NCI-H345 treated with DMSO at 0.1 percent for 48 hours (cell line): ENCODE measurements at regions not wholly inside any gene's neighbourhood (a gene's known extent, or its start where the extent isn't known, plus 50 kb on each side); places are given as distances from the start of the nearest gene placed in this dataset.
"Not testable (repeated sequence)": the region's sequence is repeated elsewhere in the genome, so short reads cannot be mapped to it uniquely, and the experiment has no call there.

Source experiments
- DNase-seq: peaks from one replicate; lab custom pipeline; 2025; ENCODE audit not compliant: unreplicated experiment; lab: John Stamatoyannopoulos, UW

DNA sequence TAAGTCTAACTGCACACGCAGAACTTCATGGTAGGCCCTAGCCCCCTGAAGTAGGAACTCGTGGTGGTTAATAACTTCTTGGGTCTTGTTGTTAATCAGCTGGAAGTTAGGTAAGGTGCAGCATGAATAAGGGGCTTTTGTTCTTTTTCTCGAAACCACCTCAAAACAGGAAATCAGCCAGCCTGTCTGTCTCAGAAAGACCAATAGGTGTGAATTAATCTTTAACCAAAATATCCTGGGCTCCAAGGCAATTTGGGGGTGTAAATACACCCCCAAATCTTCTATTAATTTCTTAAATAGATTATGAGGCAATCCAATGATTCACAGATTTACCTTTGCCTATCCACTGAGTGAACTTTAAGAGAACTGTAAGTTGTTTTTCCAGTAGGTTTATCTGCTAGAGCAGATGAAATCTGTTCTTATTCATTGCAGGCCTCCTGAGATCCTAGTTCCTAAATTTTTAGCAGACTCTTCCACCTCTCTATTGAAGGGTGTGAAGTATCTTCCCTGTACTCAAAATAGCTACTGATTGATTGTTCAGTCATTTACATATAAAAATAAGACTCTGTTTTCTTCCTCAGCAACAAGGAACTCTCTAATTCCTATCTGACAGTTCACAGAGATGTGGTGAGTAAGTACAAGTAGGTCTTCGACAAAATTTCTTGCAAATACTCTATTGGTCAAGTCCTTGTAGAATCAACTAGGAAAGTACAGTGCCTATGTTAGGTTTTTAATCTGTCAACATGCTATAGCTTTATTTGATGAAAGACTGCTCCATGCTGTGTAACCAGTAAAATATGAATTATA lies 427.1 kb upstream of the NOX3 start:
- DNase-seq = no peak

- no peak for DNase-seq
Observed at GRCh38 chr6:155881826-155882526, 426.3 kb upstream of the NOX3 start.

DNA sequence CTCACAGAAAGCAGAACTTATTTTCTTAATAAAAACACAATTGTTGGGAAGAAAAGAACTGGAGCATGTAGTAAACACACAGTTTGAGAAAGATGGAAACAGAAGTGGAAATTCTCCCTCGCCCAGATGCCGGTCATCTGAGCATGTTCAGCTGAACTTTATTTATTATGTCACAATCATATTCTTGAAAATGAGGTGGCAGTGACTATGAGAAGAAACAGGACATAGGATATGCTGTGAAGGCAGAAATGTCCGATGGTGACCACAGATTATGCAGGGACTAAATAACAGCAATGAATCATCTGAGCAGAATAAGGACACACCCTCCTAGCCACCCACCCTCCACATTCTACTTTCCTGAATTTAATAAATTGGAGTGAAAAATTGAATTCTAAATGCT lies 425.3 kb upstream of the NOX3 start:
- DNase-seq = no peak

DNA sequence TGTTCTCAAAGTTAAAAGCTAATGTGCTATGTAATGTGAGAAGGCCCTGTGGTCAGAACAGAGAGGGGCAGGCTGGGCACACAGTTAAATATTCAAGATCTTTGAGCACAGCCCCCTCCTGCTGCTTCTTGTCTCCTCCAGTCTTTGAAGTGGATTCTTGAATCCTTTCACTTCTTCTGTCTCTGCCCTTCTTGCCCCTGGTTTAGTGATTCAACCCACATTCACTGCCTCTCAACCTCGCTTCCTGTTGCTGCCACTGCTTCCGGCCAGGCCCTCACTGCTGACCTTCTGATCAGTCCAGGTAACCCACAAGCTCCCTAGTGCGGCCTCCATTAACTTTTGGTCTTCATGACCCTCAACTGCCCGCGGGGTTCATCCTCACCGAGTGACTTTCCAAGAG lies 417.3 kb upstream of the NOX3 start:
- no peak for DNase-seq

DNA sequence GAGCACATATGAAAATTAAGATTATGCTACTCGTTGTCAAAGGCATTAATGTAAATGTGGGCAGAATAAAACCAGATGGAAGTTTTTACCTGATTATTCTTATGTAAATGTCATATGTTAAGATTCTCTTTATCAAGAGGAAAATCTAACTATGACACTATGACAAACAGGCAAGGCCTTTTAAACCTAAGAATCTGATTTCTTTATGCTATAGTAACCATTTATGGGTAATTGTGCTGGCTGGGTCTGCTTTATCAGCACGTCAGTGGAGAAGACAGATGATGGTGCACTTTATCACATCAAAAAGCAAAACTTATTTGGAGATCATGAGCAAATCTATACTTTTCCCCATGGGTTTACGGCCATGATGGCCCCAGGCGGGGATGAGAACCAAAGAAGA lies 412.0 kb upstream of the NOX3 start:
- DNase-seq = no peak

- DNase-seq = not testable (repeated sequence)
Observed at GRCh38 chr6:155866676-155867390, 411.2 kb upstream of the NOX3 start.

DNA sequence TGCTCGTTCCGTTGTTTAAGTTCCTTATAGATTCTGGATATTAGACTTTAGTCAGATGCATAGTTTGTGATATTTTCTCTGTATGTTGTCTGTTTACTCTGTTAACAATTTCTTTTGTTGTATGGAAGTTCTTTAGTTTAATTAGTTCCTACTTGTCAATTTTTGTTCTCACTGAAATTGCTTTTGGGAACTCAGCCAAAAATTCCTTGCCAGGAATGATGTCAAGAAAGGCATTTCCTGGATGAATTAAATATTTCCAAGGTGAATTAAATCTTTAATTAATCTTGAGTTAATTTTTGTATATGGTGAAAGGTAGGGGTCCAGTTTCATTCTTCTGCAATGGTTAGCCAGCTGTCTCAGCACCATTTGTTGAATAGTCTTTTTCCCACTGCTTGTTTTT lies 406.2 kb upstream of the NOX3 start:
- DNase-seq = no peak

GRCh38 chr6:155858906-155859305 lies 403.3 kb upstream of the NOX3 start:
- DNase-seq = not testable (repeated sequence)

GRCh38 chr6:155854787-155855186 lies 399.1 kb upstream of the NOX3 start:
- DNase-seq = no peak

DNA sequence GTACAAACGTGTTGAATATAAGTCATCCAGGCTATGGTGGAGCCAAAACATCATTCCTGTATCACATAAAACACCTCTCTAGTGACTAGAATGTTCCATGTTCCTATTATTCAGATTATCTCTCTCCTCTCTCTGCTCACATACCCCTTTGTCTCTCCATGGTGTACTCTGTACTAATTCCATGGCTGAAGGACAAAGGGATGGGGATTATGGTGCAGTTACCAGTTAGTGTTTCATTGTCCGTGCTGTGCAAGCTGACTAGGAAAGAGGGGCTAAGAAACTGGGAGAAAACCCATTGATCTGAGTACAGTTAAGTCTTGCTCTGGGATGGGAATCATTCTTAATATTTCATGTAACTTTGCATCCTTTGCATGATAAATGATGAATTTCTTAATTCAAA lies 397.4 kb upstream of the NOX3 start:
- no peak for DNase-seq

DNA sequence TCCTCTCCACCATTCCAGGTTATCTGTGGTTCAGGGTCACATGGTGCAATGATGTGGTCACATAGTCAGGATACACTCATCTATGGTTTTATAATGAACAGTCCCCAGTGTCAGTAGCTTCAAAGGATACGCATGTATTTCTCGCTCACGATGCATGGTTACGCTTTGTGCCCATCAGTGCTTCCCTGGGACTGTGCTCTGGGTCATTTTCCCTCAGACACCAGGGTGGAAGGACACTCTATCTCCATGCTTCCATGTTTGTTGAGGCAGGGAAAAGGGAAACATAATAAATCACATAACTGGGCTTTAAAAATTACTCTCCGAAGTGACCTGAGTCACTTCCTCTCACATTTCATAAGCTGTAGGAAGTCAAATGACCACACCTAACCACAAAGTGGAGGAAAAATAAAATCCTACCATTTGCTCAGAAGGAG lies 394.8 kb upstream of the NOX3 start:
- no peak for DNase-seq

DNA sequence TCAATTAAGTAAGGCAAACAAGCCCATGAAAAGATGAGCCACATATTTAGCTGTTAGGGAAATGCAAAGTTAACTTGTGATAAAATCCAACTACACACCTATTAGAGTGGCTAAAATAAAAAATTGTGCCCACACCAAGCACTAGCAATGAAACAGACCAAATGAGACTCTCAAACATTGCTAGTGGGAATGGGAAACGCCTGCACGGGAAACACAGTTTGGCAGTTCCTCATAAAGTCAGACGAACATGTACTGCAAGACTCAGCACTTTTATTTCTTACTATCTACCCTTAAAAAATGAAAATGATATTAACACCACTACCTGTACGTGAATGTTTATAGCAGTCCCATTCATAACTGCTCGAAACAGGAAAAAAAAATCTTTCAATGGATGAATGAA lies 392.1 kb upstream of the NOX3 start:
- DNase-seq = no peak

DNA sequence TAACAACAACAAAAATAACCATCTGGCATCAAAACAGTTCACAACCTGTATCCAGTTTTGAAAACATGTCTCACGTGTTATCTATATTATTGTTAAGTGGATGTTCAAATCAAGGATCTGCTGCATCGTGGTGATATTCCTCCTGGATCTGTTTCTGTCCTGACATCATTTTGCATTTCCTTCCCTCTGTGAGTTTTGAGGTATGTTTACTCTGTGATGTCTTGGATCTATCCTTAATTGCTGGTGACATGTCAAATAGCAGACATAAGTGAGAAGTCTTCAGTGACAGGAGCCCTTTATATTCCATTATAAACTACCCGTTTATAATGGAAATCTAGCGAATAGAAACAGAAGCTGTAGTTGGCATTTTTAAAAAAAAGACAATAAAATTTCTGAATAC lies 381.8 kb upstream of the NOX3 start:
- no peak for DNase-seq

DNA sequence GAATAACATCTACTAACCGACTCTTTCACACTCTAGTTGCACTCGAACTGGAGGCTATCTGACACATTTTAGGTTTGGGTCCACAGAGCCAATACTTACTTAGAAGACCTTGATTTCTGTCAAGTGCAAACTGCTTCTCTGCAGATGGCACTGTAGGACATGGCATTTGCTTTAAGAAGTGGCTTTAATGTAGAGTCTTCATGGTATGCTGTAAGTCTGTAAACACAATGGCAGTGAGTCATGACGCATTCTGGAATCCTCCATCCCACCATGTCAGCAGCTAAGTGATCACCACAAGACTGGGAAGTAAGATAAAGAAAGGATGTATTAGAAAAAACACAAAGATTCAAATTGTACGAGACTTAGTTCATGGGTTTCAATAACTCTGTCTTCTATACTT lies 377.0 kb upstream of the NOX3 start:
- DNase-seq = no peak

- no peak for DNase-seq
Observed at GRCh38 chr6:155830531-155830930, 374.9 kb upstream of the NOX3 start.

DNA sequence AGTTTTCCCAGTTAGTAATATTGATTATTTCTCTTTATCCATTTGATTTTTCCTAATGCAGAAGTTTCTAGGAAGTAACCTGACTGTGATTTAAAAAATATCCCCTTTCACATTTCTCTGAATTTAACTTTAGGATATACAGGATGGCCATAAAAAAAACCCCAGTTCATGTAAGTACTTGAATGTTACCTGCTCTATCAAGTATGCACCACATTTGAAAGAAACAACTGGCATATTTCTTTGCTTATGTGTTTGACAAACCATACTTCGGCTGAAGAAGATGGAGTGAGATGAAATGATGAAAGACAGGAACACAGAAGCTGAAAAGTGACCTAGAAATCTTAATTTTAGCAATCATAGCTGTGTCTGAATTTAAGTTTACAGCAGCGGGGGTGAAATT lies 374.0 kb upstream of the NOX3 start:
- no peak for DNase-seq

GRCh38 chr6:155828989-155829388 lies 373.4 kb upstream of the NOX3 start:
- no peak for DNase-seq

DNA sequence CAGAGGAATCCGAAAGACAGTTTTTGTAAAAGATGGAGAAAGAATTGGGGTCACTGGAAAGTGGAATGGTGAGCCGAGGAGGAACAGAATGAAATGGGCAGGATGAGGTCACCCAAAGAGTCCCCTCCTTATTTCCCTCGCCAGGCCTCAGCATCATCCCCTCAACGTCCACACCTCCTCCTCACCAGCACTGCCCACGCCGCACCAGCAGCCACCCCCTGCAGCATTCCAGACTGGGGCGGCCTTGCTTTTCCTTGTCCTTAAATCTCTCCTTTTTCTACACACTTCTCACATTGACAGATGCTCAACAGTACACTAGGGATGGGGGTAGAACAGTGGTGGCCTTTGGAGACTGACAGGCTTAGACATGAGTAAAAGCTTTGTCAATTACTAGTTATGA lies 363.1 kb upstream of the NOX3 start:
- DNase-seq = no peak

- DNase-seq = no peak
Observed at GRCh38 chr6:155813548-155813947, 357.9 kb upstream of the NOX3 start.

DNA sequence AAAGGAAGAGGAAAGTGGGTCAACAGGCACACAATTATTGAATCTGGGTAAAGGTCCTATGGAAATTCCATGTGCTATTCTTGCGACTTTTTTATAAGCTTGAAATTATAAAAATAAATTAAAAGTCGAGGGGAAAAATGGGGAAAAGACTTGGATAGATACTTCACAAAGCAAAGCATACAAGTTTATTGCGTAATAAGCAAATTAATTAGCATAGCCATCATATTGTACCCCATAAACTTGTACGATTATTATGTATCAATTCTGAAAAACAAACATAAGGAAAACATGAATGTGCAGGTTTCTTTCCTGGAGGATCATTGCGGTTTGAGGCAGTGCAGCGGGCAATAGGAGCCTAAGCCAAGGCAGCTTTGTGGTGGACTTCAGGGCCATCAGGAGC lies 351.6 kb upstream of the NOX3 start:
- DNase-seq = no peak

DNA sequence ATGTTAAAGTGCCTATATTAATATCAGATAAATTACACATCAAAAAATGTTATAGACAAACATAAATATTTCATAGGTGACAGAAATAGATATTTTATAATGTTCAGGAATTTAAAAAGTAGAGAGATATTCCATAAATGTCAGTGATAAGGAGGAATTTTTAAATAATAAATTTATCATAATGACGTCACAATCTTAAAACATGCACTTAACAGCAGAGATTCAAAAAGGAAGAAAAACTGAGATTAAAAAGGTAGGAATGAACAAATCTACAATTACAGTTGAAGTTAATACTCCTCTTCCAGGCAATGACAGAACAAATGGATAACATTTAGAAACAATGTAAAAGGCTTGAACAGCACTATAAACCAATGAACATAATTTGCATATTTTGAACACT lies 345.4 kb upstream of the NOX3 start:
- DNase-seq = no peak

DNA sequence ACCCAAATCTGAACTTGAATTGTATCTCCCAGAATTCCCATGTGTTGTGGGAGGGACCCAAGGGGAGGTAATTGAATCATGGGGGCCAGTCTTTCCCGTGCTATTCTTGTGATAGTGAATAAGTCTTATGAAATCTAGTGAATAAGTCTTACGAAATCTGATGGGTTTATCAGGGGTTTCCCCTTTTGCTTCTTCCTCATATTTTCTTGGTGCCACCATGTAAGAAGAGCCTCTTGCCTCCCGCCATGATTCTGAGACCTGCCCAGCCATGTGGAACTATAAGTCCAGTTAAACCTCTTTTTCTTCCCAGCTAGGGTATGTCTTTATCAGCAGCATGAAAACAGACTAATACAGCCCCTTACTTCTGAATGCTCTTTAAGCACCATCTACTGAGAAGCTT lies 343.2 kb upstream of the NOX3 start:
- DNase-seq = not testable (repeated sequence)
